ENCODE measurements at regions not wholly inside any gene's neighbourhood (a gene's known extent, or its start where the extent isn't known, plus 50 kb on each side); places are given as distances from the start of the nearest gene placed in this dataset.

- TF ChIP-seq CTCF (IDR thresholded peaks at IDR 0.05; ENCODE audit: extremely low read depth in 1 of 2, insufficient read depth in 1 of 2, low read depth in 1 of 2, low read length in 2 of 2) (no peak), EZH2 (IDR thresholded peaks at IDR 0.05; ENCODE audit: borderline replicate concordance, low read depth, low read length, severe bottlenecking) (no peak)
Measured at GRCh38 chr16:6967796-6968320, 364.8 kb upstream of the RBFOX1 start.
